Prostate gland (tissue), 2 donors: ENCODE measurements at regions not wholly inside any gene's neighbourhood (a gene's known extent, or its start where the extent isn't known, plus 50 kb on each side); places are given as distances from the start of the nearest gene placed in this dataset.

Experiments used
- DNase-seq: peaks from one replicate; pipeline ENCODE4 v3.0.0-alpha.2; 2019; ENCODE audit warnings: low spot score
- H3K27ac ChIP-seq, 2 donors: fragments of 200-600 bp; sonication (generic); 2 replicates each; pipeline ENCODE4 v1.5.1; 2017 to 2019
- H3K27me3 ChIP-seq: fragments of 200-600 bp; sonication (generic); replicated peaks from 2 replicates; pipeline ENCODE4 v1.5.1; 2019; ENCODE audit not compliant: insufficient read depth
- H3K36me3 ChIP-seq, 2 donors: fragments of 200-600 bp; sonication (generic); 1 replicate in 1 of 2; 2 replicates in 1 of 2; pipeline versions ENCODE4 v1.5.1 to v1.8.1; 2017 to 2019
- H3K4me1 ChIP-seq: fragments of 200-600 bp; sonication (generic); replicated peaks from 2 replicates; pipeline ENCODE4 v1.5.1; 2019
- H3K4me3 ChIP-seq, 2 donors: fragments of 200-600 bp; sonication (generic); 2 replicates each; pipeline ENCODE4 v1.5.1; 2017 to 2019
- H3K9me3 ChIP-seq: fragments of 200-600 bp; sonication (generic); 2 replicates; pipeline ENCODE4 v1.5.1; 2017
- CTCF ChIP-seq, 4 experiments: fragments of 200-600 bp in 2 of 4; fragments of 450-650 bp in 2 of 4; sonication (generic) in 2 of 4; IDR thresholded peaks; 1 replicate in 3 of 4; 2 replicates in 1 of 4; pipeline ENCODE4 v1.5.1; 2016 to 2019; ENCODE audit warnings: antibody characterized with exemption in 4 of 4, mild to moderate bottlenecking in 2 of 4, moderate library complexity in 2 of 4
- POLR2A ChIP-seq: fragments of 450-650 bp; IDR thresholded peaks from one replicate; pipeline ENCODE4 v1.6.1; 2016; ENCODE audit warnings: antibody characterized with exemption, mild to moderate bottlenecking
- POLR2AphosphoS5 ChIP-seq: sonication (generic); formaldehyde crosslinking; IDR thresholded peaks from one replicate; pipeline ENCODE4 v1.6.1; 2017; ENCODE audit warnings: antibody characterized with exemption
- WGBS: methylation state at CpG from one replicate; pipeline ENCODE4 v1.1.5; 2018; 5-methylcytosine and 5-hydroxymethylcytosine counted together
- intact Hi-C: fragments of 100-400 bp; cut with DNase I; formaldehyde crosslinking; loops from one replicate; pipeline ENCODE4 v1.14.2; 2022

- WGBS: 49% methylated on average over 7 of the region's 7 CpGs
- no peak overlapping the region for H3K4me3 ChIP-seq
- no peak for DNase-seq
- no peaks in the 10 kb centered on the region for H3K4me1 ChIP-seq
- H3K36me3 ChIP-seq: no peaks in the 10 kb centered on the region
- no peaks in the 10 kb centered on the region for H3K9me3 ChIP-seq
- TF ChIP-seq CTCF (IDR thresholded peaks at IDR 0.05) (no peak), POLR2A (no peak), POLR2AphosphoS5 (no peak)
- intact Hi-C loops: no loop called here
- H3K27me3 ChIP-seq: no peaks in the 10 kb centered on the region
- H3K27ac ChIP-seq: no peak overlapping the region
Measured at GRCh38 chr10:110416776-110417711, 80.7 kb upstream of the DUSP5 start.

- TF ChIP-seq POLR2AphosphoS5: no peak
- TF ChIP-seq CTCF (IDR thresholded peaks at IDR 0.05): no peak
- no peak for TF ChIP-seq POLR2A
- Histone ChIP-seq H3K27ac (no peak overlapping the region), H3K4me3 (no peak overlapping the region), H3K36me3 (no peaks in the 10 kb centered on the region), H3K9me3 (no peaks in the 10 kb centered on the region), H3K4me1 (no peaks in the 10 kb centered on the region), H3K27me3 (no peaks in the 10 kb centered on the region)
- no peak for DNase-seq
- 93% methylated on average over 6 of the region's 6 CpGs for WGBS
- intact Hi-C loops: no loop called here
Measured at GRCh38 chr10:110418218-110418617, 79.5 kb upstream of the DUSP5 start.

- H3K4me1 ChIP-seq: no peaks in the 10 kb centered on the region
- no peak overlapping the region for H3K27ac ChIP-seq
- no peaks in the 10 kb centered on the region for H3K36me3 ChIP-seq
- H3K4me3 ChIP-seq: no peak overlapping the region
- no peak for DNase-seq
- H3K27me3 ChIP-seq: no peaks in the 10 kb centered on the region
- no peaks in the 10 kb centered on the region for H3K9me3 ChIP-seq
- intact Hi-C loops: no loop called here
- TF ChIP-seq CTCF (IDR thresholded peaks at IDR 0.05) (no peak), POLR2A (no peak), POLR2AphosphoS5 (no peak)
- 82% methylated on average over 5 of the region's 5 CpGs for WGBS
Measured at GRCh38 chr10:110419265-110419664, 78.4 kb upstream of the DUSP5 start.

GRCh38 chr10:110420401-110421193 is 77.1 kb upstream of the DUSP5 start:
- WGBS: 93% methylated on average over 2 of the region's 2 CpGs
- Histone ChIP-seq H3K27ac (no peak overlapping the region), H3K27me3 (no peaks in the 10 kb centered on the region), H3K4me3 (no peak overlapping the region), H3K9me3 (no peaks in the 10 kb centered on the region), H3K4me1 (no peaks in the 10 kb centered on the region), H3K36me3 (no peaks in the 10 kb centered on the region)
- DNase-seq: no peak
- intact Hi-C loops: no loop called here
- TF ChIP-seq POLR2AphosphoS5: no peak
- TF ChIP-seq CTCF (IDR thresholded peaks at IDR 0.05): no peak
- no peak for TF ChIP-seq POLR2A
